CD4-positive, alpha-beta T cell treated with Interferon gamma for 1 hour (primary cell): ENCODE measurements at regions not wholly inside any gene's neighbourhood (a gene's known extent, or its start where the extent isn't known, plus 50 kb on each side); places are given as distances from the start of the nearest gene placed in this dataset.

Experiments
- DNase-seq: peaks from one replicate; pipeline ENCODE4 v3.0.0-alpha.2; 2020

- no peak for DNase-seq
These were observed 128.4 kb upstream of the RAB11FIP2 start for GRCh38 chr10:118175148-118175547.

GRCh38 chr10:118173296-118173695 lies 126.6 kb upstream of the RAB11FIP2 start:
- no peak for DNase-seq

- DNase-seq: no peak
These were observed 125.1 kb upstream of the RAB11FIP2 start for GRCh38 chr10:118171861-118172260.

GRCh38 chr10:118167056-118167700 lies 120.4 kb upstream of the RAB11FIP2 start:
- DNase-seq: no peak

- no peak for DNase-seq
These were observed 116.5 kb upstream of the RAB11FIP2 start for GRCh38 chr10:118163217-118163616.

GRCh38 chr10:118161461-118162246 lies 114.9 kb upstream of the RAB11FIP2 start:
- DNase-seq: no peak

- DNase-seq: no peak
These were observed 106.5 kb upstream of the RAB11FIP2 start for GRCh38 chr10:118153287-118153686.

GRCh38 chr10:118151461-118151860 lies 104.7 kb upstream of the RAB11FIP2 start:
- DNase-seq: no peak

GRCh38 chr10:118148247-118148646 lies 101.5 kb upstream of the RAB11FIP2 start:
- no peak for DNase-seq

GRCh38 chr10:118145256-118145655 lies 98.5 kb upstream of the RAB11FIP2 start:
- DNase-seq: no peak

GRCh38 chr10:118141471-118141870 lies 94.7 kb upstream of the RAB11FIP2 start:
- DNase-seq: no peak

GRCh38 chr10:118139321-118139720 lies 92.6 kb upstream of the RAB11FIP2 start:
- DNase-seq: no peak

GRCh38 chr10:118128675-118129074 lies 81.9 kb upstream of the RAB11FIP2 start:
- no peak for DNase-seq

GRCh38 chr10:118118716-118119115 lies 72.0 kb upstream of the RAB11FIP2 start:
- no peak for DNase-seq

- no peak for DNase-seq
These were observed 70.1 kb upstream of the RAB11FIP2 start for GRCh38 chr10:118116715-118117449.

GRCh38 chr10:118116362-118116714 lies 69.6 kb upstream of the RAB11FIP2 start:
- DNase-seq: no peak

- no peak for DNase-seq
These were observed 69.0 kb upstream of the RAB11FIP2 start for GRCh38 chr10:118115701-118116100.

- no peak for DNase-seq
These were observed 68.3 kb upstream of the RAB11FIP2 start for GRCh38 chr10:118114992-118115391.

GRCh38 chr10:118112543-118113125 lies 65.9 kb upstream of the RAB11FIP2 start:
- DNase-seq: no peak

GRCh38 chr10:118110750-118111149 lies 64.0 kb upstream of the RAB11FIP2 start:
- no peak for DNase-seq

- no peak for DNase-seq
These were observed 61.7 kb upstream of the RAB11FIP2 start for GRCh38 chr10:118108194-118109026.

GRCh38 chr10:118107541-118107940 lies 60.8 kb upstream of the RAB11FIP2 start:
- DNase-seq: no peak

GRCh38 chr10:118107040-118107439 lies 60.3 kb upstream of the RAB11FIP2 start:
- no peak for DNase-seq
